HCT116 (cell line): ENCODE measurements at regions not wholly inside any gene's neighbourhood (a gene's known extent, or its start where the extent isn't known, plus 50 kb on each side); places are given as distances from the start of the nearest gene placed in this dataset.

Experiments
- ATAC-seq: fragments of 200-7000 bp; cut with Tn5 transposase; 2 replicates; pipeline ENCODE4 v1.9.1; 2020; ENCODE audit warnings: mild to moderate bottlenecking, moderate library complexity
- BruUV-seq: library from RNA; stranded (reverse); fragments of 400-500 nt; replicated peaks from 2 replicates; lab custom pipeline; 2021; lab: Mats Ljungman, UMichigan
- CTCF ChIA-PET: fragments of 300-600 bp; sonication (Branson Sonifier 250); formaldehyde crosslinking; loops from one replicate; lab custom pipeline; 2021; ENCODE audit warnings: antibody characterized with exemption; lab: Charles Lee
- POLR2A ChIA-PET: fragments of 300-600, 350-600 bp; sonication (Branson Sonifier 250); formaldehyde crosslinking; loops from one replicate; lab custom pipeline; 2021; ENCODE audit warnings: antibody characterized with exemption; lab: Charles Lee
- RAD21 ChIA-PET, 2 experiments: fragments of 300-600 bp; sonication (Branson Sonifier 250); formaldehyde crosslinking; loops; one replicate each; lab custom pipeline; 2023; ENCODE audit warnings: low total read pairs in 2 of 2; ENCODE audit not compliant: uncharacterized antibody in 2 of 2, unreplicated experiment in 2 of 2, low non-redundant PET in 1 of 2; lab: Charles Lee
- DNase-seq: peaks from one replicate; pipeline ENCODE4 v3.0.0-alpha.2; 2010; ENCODE audit warnings: low read depth, low spot score
- H2AFZ ChIP-seq: fragments of 200-600 bp; shearing (Covaris generic), sonication (generic); 2 replicates; pipeline ENCODE4 v1.6.1; 2017; ENCODE audit warnings: low read depth, mixed run types, mixed read lengths, antibody characterized with exemption, low read length; ENCODE audit not compliant: poor library complexity, severe bottlenecking
- H3K27ac ChIP-seq: 2 replicates; pipeline ENCODE4 v1.5.1; 2012; ENCODE audit warnings: low read depth, low read length
- H3K27me3 ChIP-seq: fragments of 200-600 bp; sonication (generic); 2 replicates; pipeline ENCODE4 v1.6.1; 2016; ENCODE audit warnings: mixed run types, low read length, mixed read lengths; ENCODE audit not compliant: insufficient read depth
- H3K36me3 ChIP-seq, 2 experiments: fragments of 200-500 bp in 1 of 2; fragments of 200-600 bp in 1 of 2; sonication (Bioruptor generic) in 1 of 2; sonication (generic) in 1 of 2; 2 replicates each; pipeline versions ENCODE4 v1.5.1 to v1.6.1; 2014 to 2016; ENCODE audit warnings: low read length in 2 of 2, inconsistent platforms in 1 of 2, mixed read lengths in 1 of 2, mixed run types in 1 of 2; ENCODE audit not compliant: insufficient read depth in 2 of 2, control insufficient read depth in 1 of 2
- H3K4me1 ChIP-seq, 2 experiments: fragments of 200-600 bp in 1 of 2; sonication (generic) in 1 of 2; 2 replicates each; pipeline versions ENCODE4 v1.5.1 to v1.6.1; 2012 to 2017; ENCODE audit warnings: low read length in 2 of 2, inconsistent platforms in 1 of 2, mild to moderate bottlenecking in 1 of 2, mixed read lengths in 1 of 2, mixed run types in 1 of 2, moderate library complexity in 1 of 2; ENCODE audit not compliant: insufficient read depth in 2 of 2, control insufficient read depth in 1 of 2
- H3K4me2 ChIP-seq: fragments of 200-600 bp; sonication (generic); 2 replicates; pipeline ENCODE4 v1.6.1; 2017; ENCODE audit warnings: mixed run types, low read length, mixed read lengths
- H3K4me3 ChIP-seq, 2 experiments: fragments of 200-600 bp in 1 of 2; sonication (generic) in 1 of 2; replicated peaks in 1 of 2; 2 replicates each; pipeline ENCODE4 v1.5.1; 2011 to 2016; ENCODE audit warnings: low read length in 2 of 2, control low read depth in 1 of 2, low read depth in 1 of 2, mild to moderate bottlenecking in 1 of 2, mixed read lengths in 1 of 2, mixed run types in 1 of 2
- H3K79me2 ChIP-seq: fragments of 200-600 bp; sonication (generic); 2 replicates; pipeline ENCODE4 v1.6.1; 2017; ENCODE audit warnings: mild to moderate bottlenecking, mixed run types, low read length, moderate library complexity, mixed read lengths; ENCODE audit not compliant: insufficient read depth
- H3K9ac ChIP-seq: fragments of 200-600 bp; sonication (generic); 2 replicates; pipeline ENCODE4 v1.6.1; 2016; ENCODE audit warnings: low read length, mixed read lengths
- H3K9me2 ChIP-seq: fragments of 200-600 bp; sonication (generic), shearing (Covaris generic); 2 replicates; pipeline ENCODE4 v1.6.1; 2017; ENCODE audit warnings: mixed run types, mild to moderate bottlenecking, moderate library complexity; ENCODE audit not compliant: insufficient read depth
- H3K9me3 ChIP-seq, 2 experiments: fragments of 200-500 bp in 1 of 2; fragments of 200-600 bp in 1 of 2; sonication (Bioruptor generic) in 1 of 2; sonication (generic) in 1 of 2; 2 replicates each; pipeline ENCODE4 v1.6.1; 2014 to 2017; ENCODE audit warnings: low read length in 2 of 2, mixed read lengths in 2 of 2, inconsistent platforms in 1 of 2, low read depth in 1 of 2, mild to moderate bottlenecking in 1 of 2, mixed run types in 1 of 2, moderate library complexity in 1 of 2; ENCODE audit not compliant: control insufficient read depth in 1 of 2, insufficient read depth in 1 of 2
- H4K20me1 ChIP-seq: fragments of 200-600 bp; sonication (generic), shearing (Covaris generic); 2 replicates; pipeline ENCODE4 v1.6.1; 2017; ENCODE audit warnings: mixed run types, mild to moderate bottlenecking, moderate library complexity; ENCODE audit not compliant: insufficient read depth
- CBX3 ChIP-seq: IDR thresholded peaks from 2 replicates; pipeline ENCODE4 v1.6.1; 2012; ENCODE audit warnings: low read depth
- CEBPB ChIP-seq: IDR thresholded peaks from 2 replicates; pipeline ENCODE4 v1.6.1; 2012; ENCODE audit warnings: low read depth
- ELF1 ChIP-seq: IDR thresholded peaks from 2 replicates; pipeline ENCODE4 v1.6.1; 2012; ENCODE audit warnings: low read depth, borderline replicate concordance
- EZH2 ChIP-seq: fragments of 200-600 bp; sonication (generic); IDR thresholded peaks from 2 replicates; pipeline ENCODE4 v1.6.1; 2017; ENCODE audit warnings: antibody characterized with exemption, mixed run types
- EZH2phosphoT487 ChIP-seq: fragments of 200-600 bp; IDR thresholded peaks from 2 replicates; pipeline ENCODE4 v1.6.1; 2018; ENCODE audit warnings: antibody characterized with exemption, borderline replicate concordance
- POLR2A ChIP-seq: IDR thresholded peaks from 2 replicates; pipeline ENCODE4 v1.7.0; 2011; ENCODE audit warnings: borderline replicate concordance; ENCODE audit not compliant: insufficient read depth, insufficient read length; ENCODE audit errors: extremely low read depth
- POLR2AphosphoS5 ChIP-seq: IDR thresholded peaks from 2 replicates; pipeline ENCODE4 v1.6.1; 2011; ENCODE audit warnings: mild to moderate bottlenecking, low read depth, low read length, moderate library complexity
- RAD21 ChIP-seq: IDR thresholded peaks from 2 replicates; pipeline ENCODE4 v1.6.1; 2012; ENCODE audit warnings: low read depth, mild to moderate bottlenecking
- SRF ChIP-seq: IDR thresholded peaks from 2 replicates; pipeline ENCODE4 v1.6.1; 2012; ENCODE audit warnings: low read depth
- TCF7L2 ChIP-seq: IDR thresholded peaks from 2 replicates; pipeline ENCODE4 v1.7.0; 2011; ENCODE audit warnings: borderline replicate concordance, inconsistent platforms; ENCODE audit not compliant: insufficient read depth, insufficient read length; ENCODE audit errors: extremely low read depth
- YY1 ChIP-seq: IDR thresholded peaks from 2 replicates; pipeline ENCODE4 v1.6.1; 2011; ENCODE audit warnings: low read length, low read depth, moderate library complexity, mild to moderate bottlenecking; ENCODE audit not compliant: insufficient replicate concordance; ENCODE audit errors: extremely low read depth
- ZNF274 ChIP-seq: fragments of 200-500 bp; sonication (Bioruptor generic); IDR thresholded peaks from 2 replicates; pipeline ENCODE4 v1.6.1; 2014; ENCODE audit warnings: mild to moderate bottlenecking, low read depth, low read length, inconsistent platforms
- intact Hi-C: fragments of 100-400 bp; cut with micrococcal nuclease; formaldehyde crosslinking; loops from 2 replicates; pipeline ENCODE4 v1.10.0; 2022
- TF ChIP-seq, protein P1 (sequence below): IDR thresholded peaks from 2 replicates; pipeline ENCODE4 v1.6.1; 2012
- TF ChIP-seq, protein P2 (sequence below), 3 experiments: fragments of 200-600 bp in 1 of 3; sonication (generic) in 1 of 3; IDR thresholded peaks in 2 of 3; conservative IDR thresholded peaks in 1 of 3; 2 replicates each; pipeline ENCODE4 v1.5.1; 2012 to 2017; ENCODE audit warnings: low read depth in 2 of 3, low read length in 2 of 3, antibody characterized with exemption in 1 of 3, borderline replicate concordance in 1 of 3, control low read depth in 1 of 3, mild to moderate bottlenecking in 1 of 3, mixed read lengths in 1 of 3, mixed run types in 1 of 3, moderate library complexity in 1 of 3; ENCODE audit not compliant: insufficient read depth in 1 of 3

DNA sequence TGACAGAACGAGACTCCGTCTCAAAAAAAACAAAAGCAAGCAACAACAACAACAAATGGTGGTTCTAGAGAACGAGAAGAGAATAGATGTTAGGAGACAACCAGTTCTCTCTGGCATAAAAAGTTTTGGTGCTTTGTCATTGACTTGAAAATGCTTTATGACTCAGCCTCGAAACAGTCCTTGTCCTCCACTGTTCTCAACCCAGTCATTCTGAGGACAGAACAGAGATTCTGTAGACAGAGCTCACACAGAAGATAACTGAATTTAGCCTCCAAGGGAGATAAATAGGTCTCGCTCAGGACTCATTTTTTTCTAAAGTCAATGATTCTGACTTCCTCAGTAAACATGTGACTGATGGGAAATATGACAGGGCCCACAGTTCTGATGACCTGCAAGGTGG is 76.0 kb upstream of the FSTL4 start (continued):
- TF ChIP-seq ELF1 (no peak), CEBPB (no peak), EZH2 (no peak), YY1 (no peak), SRF (no peak), ZNF274 (no peak)

DNA sequence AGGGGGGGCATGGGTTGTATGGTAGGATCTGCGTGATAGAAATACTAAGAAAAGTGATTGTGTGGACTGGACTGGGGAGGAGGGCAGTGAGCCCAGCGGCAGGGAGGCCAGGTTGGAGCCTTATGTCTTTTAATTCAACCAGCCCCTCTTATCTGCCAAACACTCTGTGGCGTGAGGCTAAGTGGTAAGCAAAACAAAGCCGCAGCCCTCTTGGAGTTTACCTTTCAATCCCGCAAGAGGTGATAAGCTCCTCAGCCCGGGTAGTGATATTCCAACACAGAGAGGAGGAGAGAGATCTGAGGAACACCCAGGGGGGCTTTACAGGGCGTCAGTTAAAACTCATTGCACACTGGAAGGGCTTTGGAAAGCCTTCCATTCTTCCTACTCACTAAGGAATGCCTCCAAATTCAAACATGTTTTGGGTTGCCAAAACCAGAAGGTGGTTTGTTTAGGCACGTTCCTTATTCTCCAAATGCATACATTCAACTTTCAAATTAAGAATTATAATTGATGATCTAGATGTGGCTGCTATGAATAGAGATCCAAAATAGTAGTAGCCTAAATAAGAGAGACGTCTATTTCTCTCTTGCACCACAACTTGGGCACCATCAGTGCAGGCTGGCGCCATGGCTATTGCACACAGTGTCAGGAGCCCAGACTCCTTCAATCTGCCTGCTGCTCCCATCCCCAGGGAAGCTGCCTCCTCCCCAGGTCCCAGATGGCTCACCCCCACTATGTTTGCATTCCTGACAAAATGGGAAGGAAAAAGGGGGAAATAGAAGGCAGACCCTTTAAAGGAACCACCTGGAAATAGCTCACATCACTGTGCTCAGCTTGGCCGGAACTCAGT is 75.1 kb upstream of the FSTL4 start:
- no TSS peak for BruUV-seq
- H3K36me3 ChIP-seq, result no peaks in the 10 kb centered on the region
- H2AFZ ChIP-seq, result no peak overlapping the region
- ChIA-PET CTCF (no interaction called here), RAD21 (no interaction called here), POLR2A (no interaction called here)
- H3K9me2 ChIP-seq, result no peaks in the 10 kb centered on the region
- H3K27me3 ChIP-seq, result peaks cover 88% of the 10 kb centered on the region
- H3K4me1 ChIP-seq, result no peaks in the 10 kb centered on the region
- H3K4me2 ChIP-seq, result no peak overlapping the region
- no peak overlapping the region for H3K9ac ChIP-seq
- no peak overlapping the region for H3K27ac ChIP-seq
- H4K20me1 ChIP-seq, result no peaks in the 10 kb centered on the region
- H3K79me2 ChIP-seq, result no peaks in the 10 kb centered on the region
- DNase-seq (no peak), ATAC-seq (no peak)
- H3K4me3 ChIP-seq, result no peak overlapping the region
- no peak for TF ChIP-seq POLR2AphosphoS5
- TF ChIP-seq, protein P1, sequence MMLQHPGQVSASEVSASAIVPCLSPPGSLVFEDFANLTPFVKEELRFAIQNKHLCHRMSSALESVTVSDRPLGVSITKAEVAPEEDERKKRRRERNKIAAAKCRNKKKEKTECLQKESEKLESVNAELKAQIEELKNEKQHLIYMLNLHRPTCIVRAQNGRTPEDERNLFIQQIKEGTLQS, result no peak
- TF ChIP-seq RAD21, result no peak
- no peak for TF ChIP-seq POLR2A
- TF ChIP-seq CBX3, result no peak
- TF ChIP-seq EZH2phosphoT487, result no peak
- TF ChIP-seq, protein P2, sequence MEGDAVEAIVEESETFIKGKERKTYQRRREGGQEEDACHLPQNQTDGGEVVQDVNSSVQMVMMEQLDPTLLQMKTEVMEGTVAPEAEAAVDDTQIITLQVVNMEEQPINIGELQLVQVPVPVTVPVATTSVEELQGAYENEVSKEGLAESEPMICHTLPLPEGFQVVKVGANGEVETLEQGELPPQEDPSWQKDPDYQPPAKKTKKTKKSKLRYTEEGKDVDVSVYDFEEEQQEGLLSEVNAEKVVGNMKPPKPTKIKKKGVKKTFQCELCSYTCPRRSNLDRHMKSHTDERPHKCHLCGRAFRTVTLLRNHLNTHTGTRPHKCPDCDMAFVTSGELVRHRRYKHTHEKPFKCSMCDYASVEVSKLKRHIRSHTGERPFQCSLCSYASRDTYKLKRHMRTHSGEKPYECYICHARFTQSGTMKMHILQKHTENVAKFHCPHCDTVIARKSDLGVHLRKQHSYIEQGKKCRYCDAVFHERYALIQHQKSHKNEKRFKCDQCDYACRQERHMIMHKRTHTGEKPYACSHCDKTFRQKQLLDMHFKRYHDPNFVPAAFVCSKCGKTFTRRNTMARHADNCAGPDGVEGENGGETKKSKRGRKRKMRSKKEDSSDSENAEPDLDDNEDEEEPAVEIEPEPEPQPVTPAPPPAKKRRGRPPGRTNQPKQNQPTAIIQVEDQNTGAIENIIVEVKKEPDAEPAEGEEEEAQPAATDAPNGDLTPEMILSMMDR (IDR thresholded peaks at IDR 0.05 in 2 of 3, conservative IDR thresholded peaks at IDR 0.05 in 1 of 3; ENCODE audit: borderline replicate concordance in 1 of 3, insufficient read depth in 1 of 3, low read depth in 2 of 3, low read length in 2 of 3), result no peak
- no peak for TF ChIP-seq TCF7L2
- intact Hi-C loops, result no loop called here
- no peaks in the 10 kb centered on the region for H3K9me3 ChIP-seq
